GM18498 (cell line): ENCODE measurements at regions not wholly inside any gene's neighbourhood (a gene's known extent, or its start where the extent isn't known, plus 50 kb on each side); places are given as distances from the start of the nearest gene placed in this dataset.
"Not testable (repeated sequence)": the region's sequence is repeated elsewhere in the genome, so short reads cannot be mapped to it uniquely, and the experiment has no call there.

Experiments
- ATAC-seq: cut with Tn5 transposase; IDR thresholded peaks from one replicate; pipeline ENCODE4 v1.9.1; 2021; ENCODE audit warnings: mild to moderate bottlenecking, moderate library complexity; ENCODE audit not compliant: unreplicated experiment

DNA sequence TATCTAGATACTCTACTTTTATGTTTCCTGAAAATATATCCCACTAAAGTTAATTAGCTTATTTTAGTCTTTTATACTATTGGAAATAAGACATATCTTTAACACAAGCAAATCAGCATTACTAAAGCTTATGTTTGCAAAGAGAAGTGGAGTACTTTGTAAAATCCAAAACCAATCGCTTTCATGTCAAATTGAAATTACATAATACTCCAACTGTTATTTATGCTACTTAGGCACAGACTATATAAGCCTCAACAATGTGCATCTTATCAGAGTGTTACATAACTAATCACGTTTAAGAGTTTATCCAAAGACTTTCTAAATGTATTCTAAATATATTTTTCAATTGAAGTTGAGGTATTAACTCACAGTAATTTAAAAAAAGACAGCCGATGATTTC, 200.0 kb downstream of the PCDH20 start:
- ATAC-seq = no peak

DNA sequence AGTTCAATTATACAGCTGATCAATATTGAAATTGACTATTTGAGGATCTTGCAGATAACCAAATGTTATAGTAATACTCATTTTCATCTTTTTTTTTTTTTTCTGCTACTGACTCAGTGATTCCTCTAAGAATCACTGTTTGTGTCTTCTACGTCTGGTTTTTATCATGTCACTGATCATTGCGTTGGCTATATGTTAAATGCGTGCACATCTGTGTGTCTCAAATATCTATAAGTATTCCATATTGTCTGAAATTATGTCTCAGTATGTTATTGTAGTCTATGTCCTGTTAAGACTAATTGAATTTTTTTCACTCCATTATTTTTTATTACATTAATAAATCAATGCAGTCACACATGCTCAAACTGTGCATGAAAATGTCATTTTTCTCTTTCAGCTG, 200.5 kb downstream of the PCDH20 start:
- no peak for ATAC-seq

DNA sequence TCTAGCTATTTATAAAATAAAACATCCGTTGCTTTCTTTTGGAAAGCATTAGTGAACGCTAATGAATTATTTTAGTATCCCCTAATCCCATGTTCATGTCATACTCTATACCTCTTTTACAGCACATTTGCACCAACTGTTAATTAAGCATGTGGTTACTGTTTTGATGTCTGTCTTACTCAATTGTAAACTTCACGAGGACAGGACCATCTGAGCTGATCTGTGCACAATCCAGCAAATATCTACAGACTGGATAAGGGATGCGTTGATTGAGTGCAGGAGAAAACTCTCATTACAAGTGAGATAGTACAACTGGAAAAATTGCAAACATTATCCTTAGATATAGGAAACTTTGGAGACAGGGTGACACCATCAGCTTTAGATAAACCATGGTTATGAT, 201.1 kb downstream of the PCDH20 start:
- ATAC-seq = no peak

DNA sequence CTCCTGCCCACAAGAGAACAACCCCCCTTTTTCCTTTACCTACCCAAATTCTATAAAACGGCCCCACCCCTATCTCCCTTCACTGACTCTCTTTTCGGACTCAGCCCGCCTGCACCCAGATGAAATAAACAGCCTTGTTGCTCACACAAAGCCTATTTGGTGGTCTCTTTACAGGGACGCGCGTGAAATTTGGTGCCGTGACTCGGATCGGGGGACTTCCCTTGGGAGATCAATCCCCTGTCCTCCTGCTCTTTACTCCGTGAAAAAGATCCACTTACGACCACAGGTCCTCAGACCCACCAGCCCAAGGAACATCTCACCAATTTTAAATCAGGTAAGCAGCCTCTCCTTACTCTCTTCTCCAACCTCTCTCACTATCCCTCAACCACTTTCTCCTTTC, 209.8 kb downstream of the PCDH20 start:
- ATAC-seq = not testable (repeated sequence)

DNA sequence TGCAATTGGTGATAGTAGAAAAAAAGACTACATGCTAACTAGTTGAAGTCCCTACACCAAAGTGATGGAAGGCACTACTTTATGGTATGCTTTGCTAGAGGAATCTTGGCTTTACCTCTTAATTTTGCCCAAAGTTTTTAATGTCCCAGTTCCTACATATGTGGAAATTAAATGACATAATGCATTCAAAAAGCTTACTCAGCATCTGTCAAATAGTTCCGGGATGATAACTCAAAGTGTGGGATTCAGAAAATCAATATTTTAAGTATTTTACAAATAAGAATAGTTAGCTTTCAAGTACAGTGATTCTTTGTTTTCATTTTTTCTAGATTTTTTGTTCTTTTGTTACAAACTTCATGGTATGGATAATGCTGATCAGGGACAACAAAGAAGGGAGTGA, 211.6 kb downstream of the PCDH20 start:
- ATAC-seq = no peak

DNA sequence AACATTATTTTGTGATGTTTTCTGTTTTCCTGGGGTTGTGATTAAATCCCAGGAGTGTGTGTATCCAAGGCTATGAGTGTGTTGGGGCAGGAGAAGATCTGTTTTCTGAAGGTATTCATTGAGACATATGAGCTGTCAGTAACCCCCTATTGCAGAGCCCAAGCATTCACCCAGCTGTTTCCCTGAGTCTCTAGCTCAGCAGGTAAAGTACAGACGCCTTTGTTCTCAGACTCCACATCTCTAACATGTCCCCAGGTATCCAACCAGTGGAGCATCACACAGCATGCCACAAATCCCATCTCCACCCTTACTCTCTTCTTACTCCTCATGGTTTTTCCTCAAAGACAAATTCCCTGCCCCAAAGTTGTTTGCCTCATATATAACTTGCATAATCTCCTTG, 213.6 kb downstream of the PCDH20 start:
- ATAC-seq = no peak

DNA sequence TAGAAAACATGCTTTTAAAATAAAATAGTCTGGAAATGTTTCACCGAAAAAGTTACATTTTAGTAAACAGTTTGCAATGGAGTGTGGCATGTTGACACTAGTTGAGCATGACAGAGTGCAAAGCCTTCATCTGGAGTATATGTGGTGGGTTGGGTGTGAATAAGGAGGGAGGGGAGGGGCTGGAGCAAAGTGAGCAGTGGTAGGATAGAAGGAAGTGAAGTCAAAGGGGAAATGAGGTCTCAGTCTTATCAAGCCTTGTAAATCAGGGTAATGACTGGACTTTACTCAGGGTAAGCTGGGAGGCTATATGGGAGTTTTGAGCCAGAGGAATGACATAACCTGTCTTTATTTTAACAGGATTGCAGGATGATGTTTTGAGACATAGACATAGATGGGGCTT, 222.8 kb downstream of the PCDH20 start:
- ATAC-seq = no peak

DNA sequence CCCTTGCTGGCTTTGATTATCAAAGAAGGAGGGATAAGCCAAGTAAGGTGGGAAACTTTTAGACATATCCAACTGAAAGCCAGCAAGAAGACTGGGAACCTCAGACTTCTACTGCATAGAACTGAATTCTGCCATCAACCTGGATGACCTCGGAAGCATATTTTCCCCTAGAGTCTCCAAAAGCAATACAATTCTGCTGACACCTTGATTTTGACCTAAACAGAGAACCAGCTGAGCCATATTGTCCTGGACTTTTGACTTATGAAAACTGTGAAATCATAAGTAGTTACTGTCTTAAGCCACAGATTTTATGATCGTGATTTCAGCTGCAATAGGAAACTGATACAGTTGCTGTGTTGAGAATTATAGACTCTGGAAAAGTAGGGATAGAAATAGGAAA, 227.6 kb downstream of the PCDH20 start:
- ATAC-seq = no peak

DNA sequence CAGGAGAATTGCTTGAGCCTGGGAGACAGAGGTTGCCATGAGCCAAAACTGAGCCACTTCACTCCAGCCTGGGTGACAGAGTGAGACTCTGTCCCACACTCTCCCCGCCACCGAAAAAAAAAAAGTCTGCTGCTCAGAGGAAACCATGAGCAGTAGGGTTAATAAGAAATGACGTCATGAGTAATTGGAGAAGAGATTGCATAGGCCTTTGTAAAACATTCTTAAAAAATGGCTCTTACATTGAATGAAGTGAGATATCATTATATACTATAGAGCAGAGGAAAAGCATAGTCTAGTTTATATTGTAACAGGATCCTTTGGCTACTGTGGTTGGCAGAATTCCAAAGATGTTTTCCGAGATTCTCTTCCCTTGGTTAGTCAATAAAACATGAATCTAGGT, 228.2 kb downstream of the PCDH20 start:
- no peak for ATAC-seq

DNA sequence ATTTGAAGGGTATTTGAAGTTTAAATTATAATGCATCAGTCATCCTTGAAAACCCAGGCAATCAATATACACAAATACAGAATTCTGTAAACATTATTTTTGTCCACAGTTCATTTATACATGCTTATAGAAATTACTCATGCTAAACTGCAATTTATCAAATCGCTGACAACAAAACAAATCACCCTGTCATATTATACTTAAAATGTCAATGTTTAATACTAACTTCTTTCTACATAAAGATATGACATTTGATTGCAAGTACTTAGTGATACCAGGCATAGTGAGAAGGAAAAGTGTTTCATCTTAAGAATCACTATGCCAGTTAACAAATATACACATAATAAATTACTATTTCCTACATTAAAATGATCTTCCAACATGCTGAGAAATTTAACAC, 232.0 kb downstream of the PCDH20 start:
- ATAC-seq = no peak

DNA sequence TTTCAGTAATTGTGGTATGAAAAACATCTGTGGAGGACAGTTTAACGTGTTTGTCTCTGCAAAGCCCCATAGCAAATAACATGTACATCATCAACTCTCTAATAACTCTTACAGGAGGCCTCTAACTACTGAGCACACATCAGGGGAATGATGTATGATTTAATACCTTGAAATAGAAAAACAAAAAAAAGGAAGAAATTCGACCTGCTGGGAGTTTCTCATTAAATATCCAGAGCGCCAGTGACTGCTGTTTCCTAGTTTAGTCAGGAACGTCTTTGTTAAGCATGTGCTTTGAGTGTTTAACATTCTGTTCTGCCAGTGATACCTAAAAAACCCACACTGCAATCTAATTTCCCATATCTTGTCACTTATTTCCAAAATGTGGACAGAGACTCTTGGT, 235.4 kb downstream of the PCDH20 start:
- ATAC-seq = no peak

DNA sequence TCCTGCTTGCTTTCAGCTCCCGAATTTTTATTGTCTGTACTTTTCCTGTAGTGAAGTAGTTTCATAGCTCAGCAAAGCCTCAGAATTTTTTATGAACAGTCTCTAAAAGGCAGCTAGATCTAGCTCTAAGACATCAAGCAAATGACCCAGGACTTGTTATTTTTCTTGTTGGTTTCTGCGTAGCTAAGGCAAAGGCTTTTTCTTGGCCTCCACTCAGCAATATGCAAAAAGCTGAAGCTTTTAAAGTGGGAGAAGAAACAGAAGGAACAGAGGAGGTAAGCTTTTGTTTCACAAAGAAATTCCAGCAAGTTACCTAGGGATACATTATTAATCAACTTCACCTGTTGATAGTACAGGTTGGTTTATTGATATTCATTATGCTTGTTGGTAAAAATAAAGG, 235.9 kb downstream of the PCDH20 start:
- ATAC-seq = no peak

DNA sequence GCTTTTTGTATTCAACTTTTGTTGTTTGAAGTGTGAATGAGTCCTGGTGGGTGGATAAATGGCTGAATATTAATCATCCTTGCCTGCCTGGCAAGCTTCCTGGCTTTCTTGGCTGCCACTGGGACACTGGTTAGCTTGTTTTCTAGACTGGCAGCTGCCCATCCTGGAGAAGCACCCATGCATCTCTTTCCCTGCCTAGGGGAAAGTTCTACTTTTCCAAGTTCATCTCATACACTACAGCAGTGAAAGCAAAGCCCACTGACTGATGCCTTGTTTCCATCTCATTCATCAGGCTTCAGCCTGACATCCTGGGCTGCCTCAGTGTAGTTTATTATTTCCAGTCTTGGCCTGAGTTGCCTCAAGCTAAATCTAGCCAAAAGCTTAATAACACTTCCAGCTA, 244.8 kb downstream of the PCDH20 start:
- no peak for ATAC-seq

DNA sequence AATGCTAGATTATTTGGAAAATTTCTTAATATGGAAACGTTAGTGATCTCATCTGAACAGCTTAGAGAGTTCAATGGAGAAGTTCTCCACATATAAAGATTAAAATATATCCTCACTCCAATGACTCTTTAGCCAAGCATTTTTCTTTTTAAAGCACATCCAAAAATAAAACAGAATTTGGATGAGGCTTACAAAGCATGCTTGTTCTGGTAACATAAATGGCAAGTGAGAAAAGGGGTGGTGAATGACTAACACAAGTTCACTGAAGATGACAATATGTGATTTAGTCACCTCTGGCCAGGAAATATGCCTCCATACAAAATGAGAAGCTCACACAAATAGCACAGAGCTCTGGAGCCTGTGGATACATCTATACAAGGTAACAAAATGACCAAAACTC, 253.0 kb downstream of the PCDH20 start:
- no peak for ATAC-seq

DNA sequence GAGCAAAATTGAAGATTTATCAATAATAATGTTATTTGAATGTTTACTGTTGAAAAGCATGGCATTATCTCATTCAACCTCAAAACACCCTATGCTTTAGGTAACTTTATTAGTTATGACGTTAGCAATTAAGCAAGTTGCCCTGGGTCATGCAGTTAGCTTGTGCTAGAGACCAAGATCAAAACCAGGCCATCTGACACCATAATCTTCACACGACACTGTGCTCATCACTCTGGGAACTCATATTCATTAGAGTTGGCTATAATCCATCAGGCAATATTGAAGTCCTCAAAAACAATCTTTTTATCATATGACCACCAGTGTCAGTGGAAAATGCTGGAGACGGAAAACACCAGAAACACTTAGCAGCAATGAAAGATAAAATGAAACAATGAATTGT, 253.5 kb downstream of the PCDH20 start:
- ATAC-seq = no peak

DNA sequence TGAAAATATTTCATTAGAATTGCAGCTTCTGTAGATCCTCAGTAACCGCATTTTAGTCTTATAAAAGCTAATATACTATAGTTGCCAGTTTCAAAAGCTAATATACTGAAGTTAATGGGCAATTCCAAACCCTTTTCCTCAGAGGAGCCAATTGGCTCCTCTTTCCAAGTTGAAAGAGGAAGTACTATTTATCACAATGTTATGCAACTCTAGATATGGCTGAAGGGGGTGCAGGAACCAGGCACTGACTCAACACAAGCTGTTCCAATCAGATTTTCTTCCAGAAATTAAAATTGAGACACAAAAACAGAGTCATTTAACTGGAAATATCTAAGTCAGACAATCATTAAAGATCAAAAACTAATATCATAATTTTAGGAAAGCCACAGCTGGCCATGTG, 258.9 kb downstream of the PCDH20 start:
- ATAC-seq = no peak

DNA sequence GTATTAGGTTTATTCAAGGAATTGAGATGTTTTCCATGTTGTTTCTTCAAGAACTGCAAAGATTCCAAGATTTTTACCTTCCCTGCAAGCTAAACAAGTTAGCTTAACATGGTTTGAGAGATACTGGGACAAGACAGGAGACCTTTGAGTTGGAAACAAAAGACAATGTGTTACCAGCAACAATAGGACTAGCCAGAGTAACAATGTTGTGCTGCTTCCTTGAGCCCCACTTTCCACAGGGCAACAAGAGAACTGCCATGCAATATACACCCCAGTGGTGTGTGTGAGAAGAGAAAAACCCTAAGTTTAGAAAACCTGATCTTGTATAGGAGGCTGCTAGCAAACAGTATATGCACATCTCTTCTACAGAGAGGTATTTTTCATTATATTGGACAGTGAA, 264.6 kb downstream of the PCDH20 start:
- no peak for ATAC-seq

DNA sequence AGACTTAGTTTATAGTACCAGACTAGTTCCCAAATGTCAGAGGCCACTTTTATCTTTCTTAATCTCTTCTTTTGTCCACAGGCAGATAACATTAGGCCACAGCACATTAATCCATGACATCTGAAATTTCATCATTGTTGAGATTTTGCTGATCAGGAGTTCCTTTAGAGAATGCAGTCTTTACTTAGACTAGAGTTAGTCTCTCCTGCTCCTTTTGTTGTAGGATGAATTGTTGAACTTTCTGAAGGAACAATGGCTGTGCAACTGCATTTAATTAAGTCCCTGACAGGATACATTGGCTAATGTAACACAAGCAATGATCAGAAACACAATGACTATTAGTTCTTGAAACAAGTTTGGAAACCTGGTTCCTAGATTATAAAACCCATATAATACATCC, 266.3 kb downstream of the PCDH20 start:
- no peak for ATAC-seq

DNA sequence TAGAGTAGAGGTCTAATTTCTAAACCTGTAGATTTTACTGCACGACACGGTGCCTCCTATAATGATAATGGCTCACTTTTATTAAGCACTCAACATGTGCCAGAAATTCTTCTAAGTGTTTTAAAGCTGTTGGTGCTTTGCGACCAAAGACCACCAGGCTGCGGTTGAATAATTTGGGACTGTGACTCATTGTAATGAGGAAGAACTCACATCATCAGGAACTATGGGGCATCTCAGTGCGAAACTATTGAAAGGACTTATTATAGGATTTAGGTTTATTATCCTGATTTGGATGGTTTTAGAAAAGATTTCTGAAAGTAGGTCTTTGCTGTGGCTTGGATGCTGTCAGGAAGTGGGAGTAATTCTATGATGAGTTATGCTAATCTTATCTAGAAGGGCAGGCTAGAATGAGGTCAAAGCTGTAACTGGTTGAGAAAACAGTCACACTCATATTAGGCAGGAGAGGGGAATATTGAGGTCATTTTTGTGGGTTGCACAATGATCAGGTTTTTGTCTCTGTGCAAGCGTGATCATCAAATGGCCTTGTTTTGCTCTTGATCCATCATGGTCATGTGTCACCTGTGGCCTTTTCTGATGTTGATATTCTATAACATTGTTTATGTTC, 266.8 kb downstream of the PCDH20 start:
- no peak for ATAC-seq

DNA sequence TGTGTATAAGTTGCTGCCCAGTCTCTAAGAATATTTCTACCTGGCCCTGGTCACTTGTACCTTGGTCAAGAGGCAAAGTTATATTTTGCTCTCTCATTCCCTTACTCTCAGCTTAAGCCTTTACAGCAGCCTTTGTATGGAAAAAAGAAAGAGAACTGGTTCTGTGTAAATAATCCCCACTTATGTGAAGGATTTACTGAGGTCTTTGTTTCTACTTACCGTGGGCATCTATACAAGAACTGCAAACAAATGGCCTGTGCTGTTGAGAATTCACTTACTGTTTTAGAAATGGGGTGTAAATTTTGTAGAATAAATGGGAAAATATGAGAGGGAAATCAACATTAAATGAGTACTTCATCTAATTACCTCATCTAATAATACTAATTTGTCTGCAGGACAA, 267.4 kb downstream of the PCDH20 start:
- ATAC-seq = no peak

DNA sequence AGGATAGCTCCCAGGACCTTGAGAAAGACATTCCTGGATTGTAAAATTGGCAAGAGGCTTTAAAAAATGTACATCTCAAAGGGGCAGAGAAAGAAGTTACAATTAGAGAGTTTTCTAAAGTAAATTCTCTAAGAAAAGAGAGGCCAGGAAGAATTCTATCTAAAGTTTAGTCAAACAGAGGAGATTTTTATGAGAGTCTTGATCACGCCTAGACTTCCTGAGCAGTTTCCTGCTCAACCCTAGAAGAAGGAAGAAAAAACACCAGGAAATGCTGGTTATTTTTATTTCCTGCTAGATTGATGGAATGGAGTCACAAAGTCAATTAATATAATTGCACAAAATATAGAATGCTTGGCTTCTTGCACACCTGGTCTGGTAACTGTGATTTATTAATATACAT, 269.1 kb downstream of the PCDH20 start:
- ATAC-seq = no peak

DNA sequence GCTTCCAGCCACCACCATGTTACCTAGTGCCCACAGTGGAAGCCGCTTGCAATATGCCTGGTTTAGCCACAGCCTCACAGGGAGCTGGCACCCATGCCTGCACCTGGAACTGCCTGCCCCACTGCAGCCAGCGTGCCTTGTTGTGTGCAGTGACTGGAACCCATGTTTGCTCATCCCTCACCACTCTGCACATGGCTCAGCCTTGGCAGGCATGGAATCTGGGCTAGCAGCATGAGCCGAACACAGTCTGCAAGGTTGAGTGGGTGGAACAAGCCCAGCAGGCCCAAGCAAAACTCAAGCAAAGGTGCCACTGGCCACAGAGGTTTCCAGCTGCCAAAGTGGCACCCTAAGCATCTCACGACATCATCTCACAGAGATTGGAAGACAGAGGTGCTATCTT, 269.5 kb downstream of the PCDH20 start:
- no peak for ATAC-seq

DNA sequence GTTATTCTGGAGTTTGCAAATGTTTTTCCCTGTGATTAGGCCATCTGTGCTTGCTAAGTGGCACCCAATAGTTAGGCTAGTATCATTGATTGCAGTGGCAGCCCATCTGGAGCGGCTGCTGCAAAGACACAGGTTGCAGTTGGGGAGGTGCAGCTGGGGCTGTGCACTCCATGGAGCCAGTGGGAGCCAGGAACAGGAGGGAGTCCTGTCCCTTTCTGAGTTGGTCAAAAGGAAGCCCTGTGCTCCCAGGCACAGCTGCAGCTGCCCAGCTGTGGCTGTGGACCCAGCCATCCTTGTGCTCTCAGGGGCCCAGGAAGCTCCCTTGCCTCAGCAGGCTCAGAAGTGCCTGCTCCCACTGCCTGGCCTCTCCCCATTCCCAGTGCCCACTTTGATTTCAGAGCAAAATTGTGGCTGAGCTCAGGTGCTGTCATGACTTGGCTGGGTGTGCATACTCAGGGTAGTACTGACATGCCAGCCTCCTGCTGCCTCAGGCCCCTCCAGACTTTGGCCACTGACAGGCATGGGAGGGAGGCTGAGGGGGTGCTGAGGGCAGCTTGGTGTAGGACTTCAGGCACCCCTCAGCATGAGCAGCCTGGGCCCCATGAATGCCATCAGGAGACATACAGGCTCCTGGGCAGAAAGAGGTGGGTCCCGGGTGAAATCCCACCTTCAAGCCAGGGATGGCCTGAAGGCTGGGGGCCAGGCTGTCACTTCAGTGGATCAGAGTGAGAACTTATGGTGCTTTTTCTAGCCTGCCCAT, 270.6 kb downstream of the PCDH20 start:
- no peak for ATAC-seq
